ENCODE measurements at regions not wholly inside any gene's neighbourhood (a gene's known extent, or its start where the extent isn't known, plus 50 kb on each side); places are given as distances from the start of the nearest gene placed in this dataset.

DNA sequence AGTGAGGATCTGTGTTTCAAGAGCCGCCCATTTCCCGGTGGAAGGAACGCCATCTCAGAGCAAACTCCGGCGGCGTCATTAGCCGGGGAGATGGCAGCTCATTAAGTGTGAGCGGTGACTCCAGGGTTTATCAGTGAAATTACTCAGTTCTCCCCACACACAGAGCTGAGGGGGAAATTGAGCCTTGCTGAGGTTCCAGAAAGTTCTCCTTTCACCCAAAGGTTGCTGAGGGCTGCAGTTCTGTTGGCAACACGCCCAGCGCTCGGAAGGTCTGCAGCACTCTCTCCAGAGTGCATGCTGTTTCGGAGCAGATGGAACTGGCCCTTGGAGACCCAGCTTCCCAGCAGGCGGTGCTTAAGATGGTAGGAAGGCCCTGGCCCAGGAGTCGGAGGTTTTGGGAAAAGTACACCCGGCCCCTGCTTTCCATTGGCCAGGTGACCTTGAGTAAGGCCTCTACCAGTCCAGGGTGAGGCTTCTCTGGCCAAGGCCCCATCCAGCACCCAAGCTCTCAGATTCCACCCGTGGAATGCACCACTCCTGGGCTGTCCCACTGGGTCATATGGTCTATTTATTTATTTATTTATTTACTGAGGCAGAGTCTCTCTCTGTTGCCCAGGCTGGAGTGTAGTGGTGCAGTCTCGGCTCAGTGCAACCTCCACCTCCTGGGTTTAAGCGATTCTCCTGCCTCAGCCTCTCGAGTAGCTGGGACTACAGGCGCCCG, 167.7 kb upstream of the CIBAR2 start:
- no peak for TF ChIP-seq CTCF (IDR thresholded peaks at IDR 0.05; ENCODE audit: unreplicated experiment)
- H3K27ac Mint-ChIP-seq = no peak overlapping the region

GRCh38 chr16:85281181-85281580, 168.9 kb upstream of the CIBAR2 start:
- Mint-ChIP-seq H3K36me3 (ENCODE audit: insufficient read depth) (no peaks in the 10 kb centered on the region), H3K27ac (no peak overlapping the region), H3K27me3 (peaks cover 4% of the 10 kb centered on the region)

More for the DNA sequence above, 167.7 kb upstream of the CIBAR2 start:
- peaks cover 4% of the 10 kb centered on the region for H3K27me3 Mint-ChIP-seq
- no peak overlapping the region for H3K4me3 Mint-ChIP-seq (ENCODE audit: low read depth)
- H3K9me3 Mint-ChIP-seq (ENCODE audit: low read depth) = no peaks in the 10 kb centered on the region
- no peak for DNase-seq (ENCODE audit: low spot score, unreplicated experiment)
- H3K36me3 Mint-ChIP-seq (ENCODE audit: insufficient read depth) = no peaks in the 10 kb centered on the region
- H3K4me1 Mint-ChIP-seq (ENCODE audit: low read depth) = peaks cover 10% of the 10 kb centered on the region

DNA sequence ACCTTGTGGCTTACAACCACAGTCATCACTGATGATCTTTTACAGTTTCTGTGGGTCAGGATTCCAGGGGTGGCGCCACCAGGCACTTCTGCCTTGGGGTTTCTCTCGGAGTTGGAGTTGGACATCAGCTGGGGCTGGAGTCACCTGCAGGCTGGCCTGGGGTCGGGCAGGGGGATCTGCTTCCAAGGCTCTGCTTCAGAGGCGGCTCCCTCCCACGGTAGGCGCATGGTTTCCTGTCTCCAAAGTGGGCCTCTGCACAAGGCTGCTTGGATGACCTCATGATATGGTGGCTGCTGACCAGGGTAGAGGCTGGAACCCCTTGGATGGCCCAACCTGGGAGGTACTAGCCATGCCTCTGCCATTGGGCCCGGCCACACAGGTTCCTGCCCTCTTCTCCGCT, 170.6 kb upstream of the CIBAR2 start:
- no peaks in the 10 kb centered on the region for H3K36me3 Mint-ChIP-seq (ENCODE audit: insufficient read depth)

More at GRCh38 chr16:85281181-85281580, 168.9 kb upstream of the CIBAR2 start:
- DNase-seq (ENCODE audit: low spot score, unreplicated experiment) = no peak
- no peak for TF ChIP-seq CTCF (IDR thresholded peaks at IDR 0.05; ENCODE audit: unreplicated experiment)
- H3K4me1 Mint-ChIP-seq (ENCODE audit: low read depth) = peaks cover 10% of the 10 kb centered on the region
- no peaks in the 10 kb centered on the region for H3K9me3 Mint-ChIP-seq (ENCODE audit: low read depth)
- no peak overlapping the region for H3K4me3 Mint-ChIP-seq (ENCODE audit: low read depth)

DNA sequence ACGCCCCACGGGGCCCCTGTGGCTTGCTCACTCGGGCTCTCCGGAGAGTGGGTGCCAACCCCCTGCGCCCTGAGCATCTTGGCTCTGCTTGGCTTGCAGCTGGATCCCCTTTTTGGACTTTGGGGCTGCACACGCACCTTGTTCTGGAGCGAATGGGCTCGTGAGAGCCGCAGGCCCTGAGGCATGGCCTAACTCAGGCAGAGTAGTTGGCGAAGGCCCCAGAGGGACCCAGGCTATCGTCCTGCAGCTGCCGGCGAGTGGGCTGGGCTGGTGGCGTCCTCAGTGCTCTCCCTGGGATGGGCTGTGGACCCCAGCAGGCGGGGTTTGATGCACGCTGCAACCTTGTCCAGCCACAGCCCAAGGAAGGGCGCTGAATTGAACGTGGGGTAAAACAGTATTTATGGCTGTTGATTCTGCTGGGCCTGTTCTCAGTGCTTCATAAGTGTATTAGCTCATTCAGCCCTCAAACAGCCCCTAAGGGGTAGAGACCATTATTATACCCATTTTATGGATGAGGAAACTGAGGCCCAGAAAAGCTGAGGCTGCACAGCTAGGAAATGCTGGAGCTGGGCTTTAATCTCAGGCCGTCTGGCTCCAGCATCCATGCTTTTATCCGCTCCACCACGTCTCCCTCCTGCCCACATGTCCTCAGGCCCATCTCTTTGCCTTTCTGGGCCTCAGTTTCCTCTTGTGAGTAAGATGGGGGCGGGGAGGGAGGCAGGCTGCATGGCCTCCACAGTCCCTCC, 171.2 kb upstream of the CIBAR2 start:
- TF ChIP-seq CTCF (IDR thresholded peaks at IDR 0.05; ENCODE audit: unreplicated experiment) = no peak
- no peaks in the 10 kb centered on the region for H3K36me3 Mint-ChIP-seq (ENCODE audit: insufficient read depth)
- H3K4me1 Mint-ChIP-seq (ENCODE audit: low read depth) = peaks cover 12% of the 10 kb centered on the region
- DNase-seq (ENCODE audit: low spot score, unreplicated experiment) = no peak
- no peak overlapping the region for H3K4me3 Mint-ChIP-seq (ENCODE audit: low read depth)
- H3K27me3 Mint-ChIP-seq = peaks cover 4% of the 10 kb centered on the region
- no peak overlapping the region for H3K27ac Mint-ChIP-seq
- no peaks in the 10 kb centered on the region for H3K9me3 Mint-ChIP-seq (ENCODE audit: low read depth)

More for the DNA sequence above, 170.6 kb upstream of the CIBAR2 start:
- Mint-ChIP-seq H3K9me3 (ENCODE audit: low read depth) (no peaks in the 10 kb centered on the region), H3K4me1 (ENCODE audit: low read depth) (peaks cover 12% of the 10 kb centered on the region), H3K4me3 (ENCODE audit: low read depth) (no peak overlapping the region), H3K27me3 (peaks cover 4% of the 10 kb centered on the region), H3K27ac (no peak overlapping the region)
- no peak for TF ChIP-seq CTCF (IDR thresholded peaks at IDR 0.05; ENCODE audit: unreplicated experiment)
- no peak for DNase-seq (ENCODE audit: low spot score, unreplicated experiment)

DNA sequence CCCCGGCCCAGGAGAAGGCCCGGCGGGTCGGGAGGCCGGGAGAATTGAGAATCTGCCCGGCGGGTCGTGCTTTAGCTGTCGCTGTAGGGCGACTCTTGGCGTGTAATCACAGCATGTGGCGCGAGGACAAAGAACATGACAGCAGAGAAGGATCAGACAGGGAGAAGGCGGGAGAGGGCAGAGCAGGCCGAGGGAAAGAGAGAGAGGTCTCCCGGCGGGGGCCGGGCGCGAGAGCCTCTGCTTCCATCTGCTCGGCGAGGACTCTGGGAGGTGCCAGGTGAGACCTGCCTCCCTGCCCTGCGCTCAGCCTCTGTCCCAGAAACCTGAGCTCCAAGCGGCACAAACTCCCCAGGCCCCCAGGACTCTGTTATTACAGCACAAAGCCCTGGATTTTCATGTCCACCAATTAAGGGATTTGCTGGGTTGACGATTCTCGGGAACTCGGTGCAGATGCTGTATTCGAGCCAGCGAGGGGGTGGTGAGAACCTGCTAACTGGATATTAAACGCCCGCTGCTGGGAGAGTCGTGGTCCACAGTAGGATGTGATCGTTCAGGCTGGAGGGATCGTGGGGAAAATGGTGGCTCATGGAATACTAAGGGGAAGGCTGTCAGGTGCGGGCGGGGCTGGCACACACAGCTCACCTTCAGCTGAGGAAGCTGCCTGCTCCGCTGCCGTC, 172.0 kb upstream of the CIBAR2 start:
- Mint-ChIP-seq H3K27ac (no peak overlapping the region), H3K27me3 (peaks cover 4% of the 10 kb centered on the region), H3K36me3 (ENCODE audit: insufficient read depth) (no peaks in the 10 kb centered on the region), H3K4me1 (ENCODE audit: low read depth) (peaks cover 10% of the 10 kb centered on the region), H3K4me3 (ENCODE audit: low read depth) (no peak overlapping the region), H3K9me3 (ENCODE audit: low read depth) (no peaks in the 10 kb centered on the region)
- TF ChIP-seq CTCF (IDR thresholded peaks at IDR 0.05; ENCODE audit: unreplicated experiment) = no peak
- no peak for DNase-seq (ENCODE audit: low spot score, unreplicated experiment)
